ENCODE measurements at regions not wholly inside any gene's neighbourhood (a gene's known extent, or its start where the extent isn't known, plus 50 kb on each side); places are given as distances from the start of the nearest gene placed in this dataset.

GRCh38 chr18:27793013-27793785 lies 383.7 kb downstream of the CDH2 start:
- no peak for ATAC-seq
- no peaks in the 10 kb centered on the region for H3K36me3 ChIP-seq (ENCODE audit: low read depth)
- no peaks in the 10 kb centered on the region for H3K4me1 ChIP-seq (ENCODE audit: low read depth)

DNA sequence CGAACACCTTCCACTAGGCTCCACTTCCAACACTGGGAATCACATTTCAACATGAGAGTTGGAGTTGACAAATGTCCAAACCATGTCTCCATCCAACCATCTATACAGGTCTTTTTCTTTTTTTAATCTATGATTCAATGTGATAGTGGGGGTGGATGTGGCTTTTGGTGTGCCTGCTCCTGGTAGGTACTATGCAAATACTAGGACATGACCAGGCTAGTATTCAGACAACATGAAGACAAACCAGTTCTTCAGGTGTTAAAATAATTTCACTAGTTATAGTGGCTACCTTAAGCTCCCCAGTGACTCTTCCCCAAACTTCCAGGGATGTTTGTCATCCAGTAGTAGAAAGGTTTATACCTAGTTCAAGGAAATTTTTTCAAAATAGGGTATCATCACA lies 387.5 kb downstream of the CDH2 start:
- H3K36me3 ChIP-seq (ENCODE audit: low read depth): no peaks in the 10 kb centered on the region
- no peak for TF ChIP-seq CTCF (IDR thresholded peaks at IDR 0.05)
- intact Hi-C loops (cut with DNase I, micrococcal nuclease): no loop called here
- ATAC-seq (no peak), DNase-seq (no peak)
- no peaks in the 10 kb centered on the region for H3K9me3 ChIP-seq
- no peaks in the 10 kb centered on the region for H3K4me1 ChIP-seq (ENCODE audit: low read depth)
- no peak overlapping the region for H3K4me3 ChIP-seq

More at GRCh38 chr18:27793013-27793785, 383.7 kb downstream of the CDH2 start:
- no peaks in the 10 kb centered on the region for H3K9me3 ChIP-seq
- TF ChIP-seq CTCF (IDR thresholded peaks at IDR 0.05): no peak
- no peak overlapping the region for H3K4me3 ChIP-seq
- no peak for DNase-seq
- intact Hi-C loops (cut with DNase I, micrococcal nuclease): no loop called here

DNA sequence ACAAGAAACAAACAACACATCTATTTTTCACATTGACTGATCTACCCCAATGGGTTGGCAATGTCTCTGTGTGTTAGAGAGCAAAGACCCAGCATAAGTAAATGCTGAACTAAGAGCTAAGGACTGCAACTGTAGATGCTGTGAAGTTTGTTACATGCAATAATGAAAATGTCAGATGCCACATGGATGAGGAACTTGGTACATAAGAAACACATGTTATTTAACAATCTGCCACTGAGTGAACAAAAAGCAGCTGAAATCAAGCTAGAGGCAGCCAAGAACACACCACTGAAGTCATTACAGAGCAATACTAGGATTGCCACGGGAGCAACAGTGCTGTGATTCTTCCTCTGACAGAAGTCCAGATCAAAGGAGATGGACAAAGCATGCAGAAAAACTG lies 389.4 kb downstream of the CDH2 start:
- no peak for TF ChIP-seq CTCF (IDR thresholded peaks at IDR 0.05)
- ATAC-seq (no peak), DNase-seq (no peak)
- no peaks in the 10 kb centered on the region for H3K9me3 ChIP-seq
- intact Hi-C loops (cut with DNase I, micrococcal nuclease): no loop called here
- H3K4me3 ChIP-seq: no peak overlapping the region
- no peaks in the 10 kb centered on the region for H3K4me1 ChIP-seq (ENCODE audit: low read depth)
- no peaks in the 10 kb centered on the region for H3K36me3 ChIP-seq (ENCODE audit: low read depth)

DNA sequence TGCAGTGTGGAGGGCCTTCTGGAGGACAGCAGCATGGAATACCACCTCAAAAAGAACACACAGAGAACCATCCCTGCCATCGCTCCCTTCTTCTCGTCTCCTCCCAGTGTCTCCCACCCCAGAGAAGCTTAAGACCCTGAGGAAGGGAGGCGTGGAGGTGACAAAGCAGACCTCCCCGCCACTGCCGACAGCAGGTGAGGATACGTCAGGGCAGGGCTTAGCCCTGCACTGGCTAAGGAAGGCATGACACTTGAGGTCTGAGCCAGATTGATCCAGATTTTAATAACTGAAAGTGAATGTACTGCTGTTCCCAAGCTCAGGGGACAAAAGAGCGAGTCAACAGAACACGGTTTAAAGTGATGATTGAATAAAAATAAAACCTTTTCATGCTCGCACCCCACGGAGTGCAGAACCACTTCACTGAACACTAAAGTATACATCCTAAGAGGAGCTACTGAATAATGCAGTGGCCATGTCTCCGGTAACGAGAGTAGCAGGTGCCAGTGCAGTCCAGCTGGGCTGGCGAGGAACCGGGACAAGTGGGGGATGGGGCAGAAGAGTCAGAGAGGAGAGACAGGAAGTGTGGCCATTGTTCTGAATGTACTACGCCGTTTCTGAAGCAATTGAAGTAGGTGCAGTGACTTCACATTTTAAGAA lies 391.0 kb downstream of the CDH2 start:
- no peaks in the 10 kb centered on the region for H3K4me1 ChIP-seq (ENCODE audit: low read depth)
- TF ChIP-seq CTCF (IDR thresholded peaks at IDR 0.05): no peak
- ATAC-seq: no peak
- H3K36me3 ChIP-seq (ENCODE audit: low read depth): no peaks in the 10 kb centered on the region
- H3K4me3 ChIP-seq: no peak overlapping the region
- H3K9me3 ChIP-seq: no peaks in the 10 kb centered on the region
- DNase-seq: no peak
- intact Hi-C loops (cut with DNase I, micrococcal nuclease): no loop called here

DNA sequence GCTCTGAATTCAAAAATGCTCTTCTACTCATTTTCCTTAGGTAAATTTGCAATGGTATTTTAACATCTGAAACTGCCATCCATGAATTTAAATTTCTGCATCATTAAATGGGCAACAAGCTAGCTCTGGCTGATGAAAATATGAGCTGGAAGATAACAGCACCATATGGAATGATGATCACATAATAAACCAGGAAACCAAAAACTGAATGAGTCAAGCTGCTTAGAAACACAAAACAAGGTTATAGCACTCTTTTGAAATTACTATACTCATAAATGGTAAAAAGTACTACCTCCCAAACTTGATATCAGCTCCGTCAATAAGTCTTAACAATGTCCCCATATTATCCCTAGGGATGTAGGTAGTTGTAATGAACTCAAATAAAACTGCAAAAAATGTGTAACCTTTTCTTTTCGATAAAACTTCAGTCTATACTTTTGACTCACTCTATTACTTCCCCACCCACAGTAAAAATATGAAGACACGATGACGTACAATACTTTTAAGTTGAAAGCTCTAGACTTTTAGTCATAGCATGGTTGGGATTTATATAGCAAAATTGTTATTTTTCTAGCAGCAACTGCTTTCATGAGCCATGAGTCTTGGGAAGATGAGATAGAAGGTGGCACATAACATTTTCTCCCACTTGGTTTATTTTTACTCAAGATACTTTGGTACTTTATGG lies 396.7 kb downstream of the CDH2 start:
- intact Hi-C loops (cut with DNase I, micrococcal nuclease): no loop called here
- H3K4me3 ChIP-seq: no peak overlapping the region
- ATAC-seq (no peak), DNase-seq (no peak)
- no peak for TF ChIP-seq CTCF (IDR thresholded peaks at IDR 0.05)
- no peaks in the 10 kb centered on the region for H3K4me1 ChIP-seq (ENCODE audit: low read depth)
- H3K36me3 ChIP-seq (ENCODE audit: low read depth): no peaks in the 10 kb centered on the region
- H3K9me3 ChIP-seq: no peaks in the 10 kb centered on the region
